Endodermal cell (in vitro differentiated cells): ENCODE measurements at regions not wholly inside any gene's neighbourhood (a gene's known extent, or its start where the extent isn't known, plus 50 kb on each side); places are given as distances from the start of the nearest gene placed in this dataset.

Experiments
- DNase-seq: peaks from one replicate; pipeline ENCODE4 v3.0.0-alpha.2; 2017
- H3K27ac ChIP-seq: 2 replicates; pipeline ENCODE4 v1.5.1; 2013; ENCODE audit warnings: mild to moderate bottlenecking, low read depth, low read length, moderate library complexity
- H3K27me3 ChIP-seq: 2 replicates; pipeline ENCODE4 v1.6.1; 2013; ENCODE audit warnings: mild to moderate bottlenecking, low read length, moderate library complexity; ENCODE audit not compliant: insufficient read depth, control insufficient read depth, poor library complexity, severe bottlenecking
- H3K36me3 ChIP-seq: 2 replicates; pipeline ENCODE4 v1.7.0; 2013; ENCODE audit warnings: mild to moderate bottlenecking, low read length, moderate library complexity; ENCODE audit not compliant: control insufficient read depth, insufficient read depth
- H3K4me1 ChIP-seq: one replicate; pipeline ENCODE4 v1.7.0; 2013; ENCODE audit warnings: low read length; ENCODE audit not compliant: control insufficient read depth, insufficient read depth
- H3K4me3 ChIP-seq: 2 replicates; pipeline ENCODE4 v1.5.1; 2013; ENCODE audit warnings: mild to moderate bottlenecking, low read length, moderate library complexity
- H3K9ac ChIP-seq: 2 replicates; pipeline ENCODE4 v1.6.1; 2013; ENCODE audit warnings: mild to moderate bottlenecking, low read length, moderate library complexity; ENCODE audit not compliant: poor library complexity, severe bottlenecking; ENCODE audit errors: extremely low read depth
- H3K9me3 ChIP-seq: 2 replicates; pipeline ENCODE4 v1.6.1; 2013; ENCODE audit warnings: mild to moderate bottlenecking, low read length, moderate library complexity; ENCODE audit not compliant: control insufficient read depth
- H3K27ac Mint-ChIP-seq: 2 replicates; pipeline ENCODE4 v1.8.0; 2020; ENCODE audit warnings: mixed read lengths
- H3K27me3 Mint-ChIP-seq: 2 replicates; pipeline ENCODE4 v1.8.0; 2021; ENCODE audit warnings: mild to moderate bottlenecking, mixed read lengths; ENCODE audit not compliant: insufficient read depth
- H3K36me3 Mint-ChIP-seq: 2 replicates; pipeline ENCODE4 v1.8.0; 2020; ENCODE audit warnings: low read depth, mixed read lengths
- H3K4me1 Mint-ChIP-seq: 2 replicates; pipeline ENCODE4 v1.8.0; 2020; ENCODE audit warnings: mixed read lengths
- H3K4me3 Mint-ChIP-seq: 2 replicates; pipeline ENCODE4 v1.8.0; 2020; ENCODE audit warnings: mild to moderate bottlenecking, moderate library complexity, mixed read lengths
- H3K9me3 Mint-ChIP-seq: 2 replicates; pipeline ENCODE4 v1.8.0; 2020; ENCODE audit warnings: mild to moderate bottlenecking, mixed read lengths
- CTCF ChIP-seq: fragments of 200-600 bp; sonication (generic); conservative IDR thresholded peaks from 2 replicates; pipeline ENCODE4 v1.5.0; 2021; ENCODE audit warnings: antibody characterized with exemption, mild to moderate bottlenecking
- WGBS, 2 experiments: methylation state at CpG; one replicate each; pipeline versions ENCODE4 v1.1.5 to v1.1.7; 2013; ENCODE audit warnings: missing lambda C conversion rate in 2 of 2, mixed read lengths in 1 of 2; ENCODE audit not compliant: insufficient coverage in 1 of 2, insufficient read length in 1 of 2; 5-methylcytosine and 5-hydroxymethylcytosine counted together

GRCh38 chr1:212161231-212161781 lies 123.9 kb upstream of the PPP2R5A start:
- TF ChIP-seq CTCF, result no peak
- no peaks in the 10 kb centered on the region for H3K36me3 ChIP-seq
- H3K27me3 ChIP-seq, result no peaks in the 10 kb centered on the region
- H3K4me3 Mint-ChIP-seq, result no peak overlapping the region
- no peaks in the 10 kb centered on the region for H3K9me3 Mint-ChIP-seq
- H3K36me3 Mint-ChIP-seq, result no peaks in the 10 kb centered on the region
- H3K27me3 Mint-ChIP-seq, result no peaks in the 10 kb centered on the region
- H3K27ac Mint-ChIP-seq, result no peak overlapping the region
- no peak overlapping the region for H3K27ac ChIP-seq
- no peak for DNase-seq
- no peak overlapping the region for H3K4me3 ChIP-seq
- H3K4me1 ChIP-seq, result peaks cover 6% of the 10 kb centered on the region
- WGBS, 2 experiments, result 89 to 100% methylated on average over 1 to 2 of the region's 2 CpGs
- H3K4me1 Mint-ChIP-seq, result peaks cover 10% of the 10 kb centered on the region
- H3K9me3 ChIP-seq, result no peaks in the 10 kb centered on the region
- H3K9ac ChIP-seq, result no peak overlapping the region

- Histone ChIP-seq H3K27me3 (no peaks in the 10 kb centered on the region), H3K9me3 (no peaks in the 10 kb centered on the region), H3K9ac (no peak overlapping the region), H3K27ac (no peak overlapping the region), H3K4me3 (no peak overlapping the region), H3K4me1 (peaks cover 6% of the 10 kb centered on the region), H3K36me3 (no peaks in the 10 kb centered on the region)
- no peaks in the 10 kb centered on the region for H3K36me3 Mint-ChIP-seq
- no peak for TF ChIP-seq CTCF
- no peaks in the 10 kb centered on the region for H3K27me3 Mint-ChIP-seq
- WGBS, 2 experiments, result 91 to 93% methylated on average over 4 to 5 of the region's 5 CpGs
- DNase-seq, result no peak
- no peak overlapping the region for H3K27ac Mint-ChIP-seq
- H3K9me3 Mint-ChIP-seq, result no peaks in the 10 kb centered on the region
- peaks cover 10% of the 10 kb centered on the region for H3K4me1 Mint-ChIP-seq
- no peak overlapping the region for H3K4me3 Mint-ChIP-seq
Measured at GRCh38 chr1:212162635-212163034, 122.6 kb upstream of the PPP2R5A start.

- Histone ChIP-seq H3K27me3 (no peaks in the 10 kb centered on the region), H3K36me3 (no peaks in the 10 kb centered on the region), H3K9me3 (no peaks in the 10 kb centered on the region), H3K4me1 (peaks cover under 1% of the 10 kb centered on the region), H3K27ac (no peak overlapping the region), H3K4me3 (no peak overlapping the region), H3K9ac (no peak overlapping the region)
- no peak overlapping the region for H3K27ac Mint-ChIP-seq
- no peaks in the 10 kb centered on the region for H3K27me3 Mint-ChIP-seq
- no peak for TF ChIP-seq CTCF
- H3K36me3 Mint-ChIP-seq, result no peaks in the 10 kb centered on the region
- H3K9me3 Mint-ChIP-seq, result no peaks in the 10 kb centered on the region
- H3K4me3 Mint-ChIP-seq, result no peak overlapping the region
- 91 to 97% methylated on average over 5 of the region's 5 CpGs for WGBS, 2 experiments
- DNase-seq, result no peak
- peaks cover 4% of the 10 kb centered on the region for H3K4me1 Mint-ChIP-seq
Measured at GRCh38 chr1:212164095-212164872, 120.9 kb upstream of the PPP2R5A start.
